AG09309 (cell line): ENCODE measurements at regions not wholly inside any gene's neighbourhood (a gene's known extent, or its start where the extent isn't known, plus 50 kb on each side); places are given as distances from the start of the nearest gene placed in this dataset.
"Not testable (repeated sequence)": the region's sequence is repeated elsewhere in the genome, so short reads cannot be mapped to it uniquely, and the experiment has no call there.

Experiments used
- DNase-seq: peaks from one replicate; pipeline ENCODE4 v3.0.0-alpha.2; 2010; ENCODE audit warnings: low read depth
- H3K4me3 ChIP-seq: 2 replicates; pipeline ENCODE4 v1.5.1; 2011; ENCODE audit warnings: mild to moderate bottlenecking, low read depth, low read length, moderate library complexity; ENCODE audit not compliant: control insufficient read depth
- TF ChIP-seq, protein P1 (sequence below): IDR thresholded peaks from 2 replicates; pipeline ENCODE4 v1.5.1; 2011; ENCODE audit warnings: mild to moderate bottlenecking, low read depth, low read length, inconsistent platforms; ENCODE audit not compliant: insufficient read depth, control insufficient read depth; ENCODE audit errors: missing control alignments

GRCh38 chr1:87981386-87981785 lies 652.7 kb downstream of the LMO4 start:
- no peak for DNase-seq
- TF ChIP-seq, protein P1, sequence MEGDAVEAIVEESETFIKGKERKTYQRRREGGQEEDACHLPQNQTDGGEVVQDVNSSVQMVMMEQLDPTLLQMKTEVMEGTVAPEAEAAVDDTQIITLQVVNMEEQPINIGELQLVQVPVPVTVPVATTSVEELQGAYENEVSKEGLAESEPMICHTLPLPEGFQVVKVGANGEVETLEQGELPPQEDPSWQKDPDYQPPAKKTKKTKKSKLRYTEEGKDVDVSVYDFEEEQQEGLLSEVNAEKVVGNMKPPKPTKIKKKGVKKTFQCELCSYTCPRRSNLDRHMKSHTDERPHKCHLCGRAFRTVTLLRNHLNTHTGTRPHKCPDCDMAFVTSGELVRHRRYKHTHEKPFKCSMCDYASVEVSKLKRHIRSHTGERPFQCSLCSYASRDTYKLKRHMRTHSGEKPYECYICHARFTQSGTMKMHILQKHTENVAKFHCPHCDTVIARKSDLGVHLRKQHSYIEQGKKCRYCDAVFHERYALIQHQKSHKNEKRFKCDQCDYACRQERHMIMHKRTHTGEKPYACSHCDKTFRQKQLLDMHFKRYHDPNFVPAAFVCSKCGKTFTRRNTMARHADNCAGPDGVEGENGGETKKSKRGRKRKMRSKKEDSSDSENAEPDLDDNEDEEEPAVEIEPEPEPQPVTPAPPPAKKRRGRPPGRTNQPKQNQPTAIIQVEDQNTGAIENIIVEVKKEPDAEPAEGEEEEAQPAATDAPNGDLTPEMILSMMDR, result no peak
- H3K4me3 ChIP-seq, result no peak overlapping the region

- TF ChIP-seq, protein P1, result no peak
- no peak overlapping the region for H3K4me3 ChIP-seq
- DNase-seq, result no peak
Measured at GRCh38 chr1:87981810-87982209, 653.1 kb downstream of the LMO4 start.

DNA sequence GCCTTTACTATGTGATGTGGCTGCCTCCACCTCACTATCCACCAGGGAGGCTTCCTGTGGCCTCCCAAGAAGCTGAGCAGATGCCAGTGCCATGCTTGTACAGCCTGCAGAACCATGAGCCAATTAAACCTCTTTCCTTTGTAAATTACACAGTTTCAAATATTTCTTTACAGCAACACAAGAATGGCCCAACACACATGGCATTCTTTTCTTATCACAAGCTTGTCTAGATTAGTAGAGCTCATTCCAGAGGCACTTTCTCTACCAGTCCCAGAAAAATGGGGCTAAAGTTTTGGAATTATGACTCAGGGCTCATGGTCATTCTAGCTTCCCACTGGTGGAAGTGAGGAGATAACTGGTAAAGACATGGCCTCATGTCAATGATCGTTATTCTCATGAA lies 655.2 kb downstream of the LMO4 start:
- no peak for DNase-seq
- TF ChIP-seq, protein P1, result no peak
- no peak overlapping the region for H3K4me3 ChIP-seq

DNA sequence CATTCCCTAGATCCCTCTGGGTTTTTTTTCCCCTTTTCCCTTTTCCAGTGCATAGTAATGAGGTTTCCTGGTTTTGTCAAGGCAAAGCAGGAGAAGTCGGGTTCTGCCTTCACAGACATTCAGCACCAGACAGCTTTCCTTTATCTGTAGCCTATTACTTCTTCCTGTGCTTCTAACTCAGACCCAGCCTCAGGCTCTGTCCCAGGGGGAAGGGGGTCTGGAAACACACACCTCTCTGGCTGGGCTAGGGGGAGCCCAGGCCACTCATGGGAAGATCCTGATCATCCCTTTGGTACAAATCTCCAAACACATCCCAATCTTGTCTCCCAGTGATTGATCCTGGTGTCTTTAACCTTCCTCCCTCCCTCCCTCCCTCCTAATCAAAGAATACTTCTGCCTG lies 656.4 kb downstream of the LMO4 start:
- DNase-seq, result no peak
- TF ChIP-seq, protein P1, result no peak
- no peak overlapping the region for H3K4me3 ChIP-seq

DNA sequence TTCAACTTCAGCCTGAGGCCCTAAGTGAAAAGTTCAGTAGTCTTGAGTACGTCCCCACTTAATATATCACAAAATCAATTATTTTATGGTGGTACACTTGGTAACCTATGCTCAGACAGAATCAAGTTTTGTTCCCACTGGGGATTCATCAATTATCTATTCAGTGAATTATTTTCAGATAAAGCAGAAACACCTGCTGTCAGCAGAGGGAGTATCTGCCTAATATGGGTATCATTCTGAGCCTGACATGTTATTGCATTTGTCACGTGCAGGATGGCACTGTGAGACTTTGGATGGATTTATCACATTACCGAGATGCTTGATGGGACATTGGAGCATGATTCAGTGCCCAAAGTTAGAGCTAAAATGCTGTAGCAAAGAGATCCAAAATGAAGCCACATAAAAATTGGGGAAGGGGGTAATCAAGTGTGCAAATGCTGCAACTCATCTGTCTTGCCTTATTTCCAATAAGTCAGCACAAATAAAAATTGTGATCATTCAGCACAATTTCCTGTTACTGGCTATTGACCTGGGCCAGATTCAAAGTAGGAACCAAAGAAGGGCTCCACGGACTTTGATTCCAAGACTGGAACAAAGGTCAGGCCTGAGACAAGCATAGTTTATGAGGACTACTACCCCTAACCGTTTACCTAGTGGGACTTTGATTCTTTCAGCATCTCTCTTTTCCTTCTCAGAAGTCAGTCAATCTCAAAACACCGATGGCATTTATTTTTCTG lies 657.6 kb downstream of the LMO4 start:
- H3K4me3 ChIP-seq, result no peak overlapping the region
- TF ChIP-seq, protein P1, result no peak
- DNase-seq, result no peak

DNA sequence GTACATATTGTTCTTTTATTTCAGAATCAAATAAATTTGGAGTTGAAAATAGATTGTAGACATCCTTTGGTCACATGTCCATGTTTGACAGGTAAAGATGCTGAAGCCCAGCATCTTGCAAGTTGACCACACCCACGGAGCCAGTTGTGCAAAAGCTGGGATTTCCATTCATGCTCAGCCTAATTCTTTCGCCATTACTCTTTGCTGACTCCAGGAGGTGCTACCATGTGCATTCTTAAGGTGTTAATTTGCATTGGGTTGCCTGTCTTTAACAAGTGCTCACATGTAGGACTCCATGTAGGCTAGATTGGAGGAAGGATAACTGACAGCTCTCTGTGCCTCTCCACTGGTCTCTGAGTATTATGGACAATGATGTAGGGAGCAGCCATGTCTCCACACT lies 660.7 kb downstream of the LMO4 start:
- TF ChIP-seq, protein P1, result no peak
- H3K4me3 ChIP-seq, result no peak overlapping the region
- no peak for DNase-seq

DNA sequence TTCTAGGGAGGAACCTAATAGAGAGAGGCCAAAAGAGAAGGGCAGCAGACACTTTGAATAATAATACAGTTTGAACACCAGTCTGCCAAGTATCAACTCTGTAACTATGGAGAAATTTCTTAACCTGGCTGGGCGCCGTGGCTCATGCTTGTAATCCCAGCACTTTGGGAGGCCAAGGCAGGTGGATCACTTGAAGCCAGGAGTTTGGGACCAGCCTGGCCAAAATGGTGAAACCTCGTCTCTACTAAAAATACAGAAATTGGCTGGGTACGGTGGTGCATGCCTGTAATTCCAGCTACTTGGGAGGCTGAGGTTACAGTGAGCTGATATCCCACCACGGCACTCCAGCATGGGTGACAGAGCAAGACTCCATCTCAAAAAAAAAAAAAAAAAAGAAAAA lies 663.9 kb downstream of the LMO4 start:
- DNase-seq, H3K4me3 ChIP-seq: not testable (repeated sequence)
